ENCODE measurements at regions not wholly inside any gene's neighbourhood (a gene's known extent, or its start where the extent isn't known, plus 50 kb on each side); places are given as distances from the start of the nearest gene placed in this dataset.

DNA sequence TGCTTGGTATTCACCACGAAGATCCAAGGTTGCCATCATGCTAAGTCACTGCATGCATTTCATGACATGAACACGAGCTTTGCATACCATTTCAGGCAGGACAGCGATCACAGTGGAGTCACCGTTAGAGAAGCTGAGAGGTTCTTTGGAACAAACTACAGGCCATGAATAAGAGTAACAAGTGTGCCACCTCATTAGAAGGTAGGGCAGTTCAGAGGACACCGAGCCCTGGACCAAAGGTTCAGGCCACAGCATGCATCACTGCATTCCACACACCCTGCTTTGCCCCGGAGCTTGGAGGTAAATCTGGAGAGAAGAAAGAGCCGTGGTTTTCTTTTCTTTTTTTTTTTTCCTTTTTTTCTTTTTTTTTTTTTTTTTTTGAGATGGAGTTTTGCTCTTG is 66.9 kb upstream of the CDH4 start:
- no peak for DNase-seq

More for the DNA sequence above, 66.9 kb upstream of the CDH4 start:
- in situ Hi-C loops (cut with MboI; ENCODE audit: low sequenced_read_pairs) = no loop called here
- TF ChIP-seq CEBPB (IDR thresholded peaks at IDR 0.05; ENCODE audit: low read depth, low read length) (no peak), MAFK (IDR thresholded peaks at IDR 0.05; ENCODE audit: low read depth, low read length) (no peak), MAZ (IDR thresholded peaks at IDR 0.05; ENCODE audit: borderline replicate concordance, low read depth, low read length) (no peak), MXI1 (IDR thresholded peaks at IDR 0.05; ENCODE audit: borderline replicate concordance, low read depth, low read length) (no peak), POLR2A (IDR thresholded peaks at IDR 0.05; ENCODE audit: low read depth, low read length) (no peak), FOS (IDR thresholded peaks at IDR 0.05; ENCODE audit: low read depth, low read length) (no peak), CHD1 (IDR thresholded peaks at IDR 0.05; ENCODE audit: low read depth, low read length) (no peak), SMC3 (IDR thresholded peaks at IDR 0.05; ENCODE audit: low read depth, low read length) (no peak), RAD21 (IDR thresholded peaks at IDR 0.05; ENCODE audit: low read length) (no peak), NFE2L2 (IDR thresholded peaks at IDR 0.05; ENCODE audit: low read depth, low read length) (no peak), RFX5 (IDR thresholded peaks at IDR 0.05; ENCODE audit: low read depth, low read length) (no peak), RCOR1 (IDR thresholded peaks at IDR 0.05; ENCODE audit: insufficient replicate concordance, low read length) (no peak), BHLHE40 (IDR thresholded peaks at IDR 0.05; ENCODE audit: low read depth, low read length) (no peak), USF2 (IDR thresholded peaks at IDR 0.05; ENCODE audit: low read depth, low read length) (no peak)
- TF ChIP-seq, protein P1, sequence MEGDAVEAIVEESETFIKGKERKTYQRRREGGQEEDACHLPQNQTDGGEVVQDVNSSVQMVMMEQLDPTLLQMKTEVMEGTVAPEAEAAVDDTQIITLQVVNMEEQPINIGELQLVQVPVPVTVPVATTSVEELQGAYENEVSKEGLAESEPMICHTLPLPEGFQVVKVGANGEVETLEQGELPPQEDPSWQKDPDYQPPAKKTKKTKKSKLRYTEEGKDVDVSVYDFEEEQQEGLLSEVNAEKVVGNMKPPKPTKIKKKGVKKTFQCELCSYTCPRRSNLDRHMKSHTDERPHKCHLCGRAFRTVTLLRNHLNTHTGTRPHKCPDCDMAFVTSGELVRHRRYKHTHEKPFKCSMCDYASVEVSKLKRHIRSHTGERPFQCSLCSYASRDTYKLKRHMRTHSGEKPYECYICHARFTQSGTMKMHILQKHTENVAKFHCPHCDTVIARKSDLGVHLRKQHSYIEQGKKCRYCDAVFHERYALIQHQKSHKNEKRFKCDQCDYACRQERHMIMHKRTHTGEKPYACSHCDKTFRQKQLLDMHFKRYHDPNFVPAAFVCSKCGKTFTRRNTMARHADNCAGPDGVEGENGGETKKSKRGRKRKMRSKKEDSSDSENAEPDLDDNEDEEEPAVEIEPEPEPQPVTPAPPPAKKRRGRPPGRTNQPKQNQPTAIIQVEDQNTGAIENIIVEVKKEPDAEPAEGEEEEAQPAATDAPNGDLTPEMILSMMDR (conservative IDR thresholded peaks at IDR 0.05; ENCODE audit: low read depth, low read length) = no peak
- TF ChIP-seq, protein P2, sequence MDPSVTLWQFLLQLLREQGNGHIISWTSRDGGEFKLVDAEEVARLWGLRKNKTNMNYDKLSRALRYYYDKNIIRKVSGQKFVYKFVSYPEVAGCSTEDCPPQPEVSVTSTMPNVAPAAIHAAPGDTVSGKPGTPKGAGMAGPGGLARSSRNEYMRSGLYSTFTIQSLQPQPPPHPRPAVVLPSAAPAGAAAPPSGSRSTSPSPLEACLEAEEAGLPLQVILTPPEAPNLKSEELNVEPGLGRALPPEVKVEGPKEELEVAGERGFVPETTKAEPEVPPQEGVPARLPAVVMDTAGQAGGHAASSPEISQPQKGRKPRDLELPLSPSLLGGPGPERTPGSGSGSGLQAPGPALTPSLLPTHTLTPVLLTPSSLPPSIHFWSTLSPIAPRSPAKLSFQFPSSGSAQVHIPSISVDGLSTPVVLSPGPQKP (IDR thresholded peaks at IDR 0.05; ENCODE audit: borderline replicate concordance, low read depth, low read length) = no peak
- peak overlapping the region; percentile 92 for H3K18ac ChIP-seq (ENCODE audit: low read depth, low read length)
- peak overlapping the region; percentile 66 for H3K14ac ChIP-seq (replicated peaks; ENCODE audit: low read depth, low read length)
- H3K4me3 ChIP-seq (ENCODE audit: insufficient read depth, low read depth, low read length) = no peak overlapping the region
- peak overlapping the region; percentile 97 for H2BK15ac ChIP-seq (ENCODE audit: low read depth, low read length)
- H2BK20ac ChIP-seq (ENCODE audit: low read depth, low read length) = peak overlapping the region; percentile 96
- peak overlapping the region; percentile 93 for H4K91ac ChIP-seq (ENCODE audit: insufficient read depth, low read depth, low read length)
- no peaks in the 10 kb centered on the region for H3K9me3 ChIP-seq (ENCODE audit: control insufficient read depth, insufficient read depth, low read length)
- H2BK5ac ChIP-seq (ENCODE audit: low read depth, low read length, poor library complexity, severe bottlenecking) = peak overlapping the region; percentile 94
- no TSS peak for BruUV-seq (replicated peaks)
- no peak overlapping the region for H3K56ac ChIP-seq (ENCODE audit: extremely low read depth, insufficient read depth, low read length)
- dilution Hi-C loops (cut with HindIII; ENCODE audit: low sequenced_read_pairs, unreplicated experiment) = no loop called here
- H3K9me1 ChIP-seq (ENCODE audit: insufficient read depth, low read length) = peaks cover 4% of the 10 kb centered on the region
- no peak overlapping the region for H2AK9ac ChIP-seq (replicated peaks; ENCODE audit: low read depth, low read length, poor library complexity)
- H2AFZ ChIP-seq (replicated peaks; ENCODE audit: low read length, poor library complexity) = no peak overlapping the region
- intact Hi-C loops (cut with micrococcal nuclease) = loop anchor here (10.0 kb wide), 2 partner anchors 950 to 1240 kb away; partner anchors contain the start of genes FAM217B and PPP1R3D
- H2BK120ac ChIP-seq (ENCODE audit: low read depth, low read length) = peak overlapping the region; percentile 95
- H3K23ac ChIP-seq (ENCODE audit: low read depth, low read length) = peak overlapping the region; percentile 46; the same call in 1 of the 2 replicates
- H3K4me1 ChIP-seq (ENCODE audit: control insufficient read depth, insufficient read depth, low read length) = peaks cover 4% of the 10 kb centered on the region; the same call in 1 of the 2 replicates
- 100% methylated on average over 2 of the region's 7 CpGs; no CpG with 5 or more reads in 1 of the 2 experiments for WGBS, 2 experiments (ENCODE audit: extremely low coverage in 2 of 2, insufficient read length in 1 of 2)
- H3K36me3 ChIP-seq (ENCODE audit: control insufficient read depth, insufficient read depth, low read length) = no peaks in the 10 kb centered on the region
- no peak overlapping the region for H3K4me2 ChIP-seq (ENCODE audit: low read depth, low read length)
- no peaks in the 10 kb centered on the region for H3K27me3 ChIP-seq (ENCODE audit: control insufficient read depth, insufficient read depth, low read length)
- ChIA-PET CTCF (interaction anchor here (0.9 to 2.1 kb wide), 6 partner anchors 16 to 974 kb away, joined by 3 to 8 read pairs (median 4); no protein-coding TSS in a partner anchor), POLR2A (ENCODE audit: unreplicated experiment) (no interaction called here)
- peak overlapping the region; percentile 92 for H3K4ac ChIP-seq (ENCODE audit: low read depth, low read length)
- no peak for ATAC-seq (ENCODE audit: low read depth)
- H3K9ac ChIP-seq (ENCODE audit: low read depth, low read length) = no peak overlapping the region
- peaks cover 3% of the 10 kb centered on the region; the same call in 1 of the 2 replicates for H4K20me1 ChIP-seq (ENCODE audit: insufficient read depth, low read length)
- H4K5ac ChIP-seq (ENCODE audit: low read depth, low read length) = peak overlapping the region; percentile 87
- peak overlapping the region; percentile 86 for H3K27ac ChIP-seq (ENCODE audit: insufficient read depth, low read length)
- peak overlapping the region; percentile 88 to 94 for H4K8ac ChIP-seq (ENCODE audit: low read depth in 2 of 2, low read length in 2 of 2)
- H3K79me1 ChIP-seq (ENCODE audit: low read depth in 1 of 2, low read length in 2 of 2) = no peaks in the 10 kb centered on the region
- peak overlapping the region; percentile 83 for H2AK5ac ChIP-seq (ENCODE audit: low read depth, low read length)
